GM12878 (cell line): ENCODE measurements at regions not wholly inside any gene's neighbourhood (a gene's known extent, or its start where the extent isn't known, plus 50 kb on each side); places are given as distances from the start of the nearest gene placed in this dataset.

Experiments
- ATAC-seq: fragments of 200-7000 bp; cut with Tn5 transposase; 3 replicates; pipeline ENCODE4 v1.9.1; 2020; ENCODE audit warnings: mild to moderate bottlenecking, moderate library complexity
- BruUV-seq: library from RNA; stranded (reverse); fragments of 400-500 nt; replicated peaks from 2 replicates; lab custom pipeline; 2021; lab: Mats Ljungman, UMichigan
- CTCF ChIA-PET: fragments of 300-600 bp; sonication (Branson Sonifier 250); formaldehyde crosslinking; extraction: SDS; loops from one replicate; lab custom pipeline; 2021; ENCODE audit warnings: inconsistent platforms; lab: Yijun Ruan, JAX
- POLR2A ChIA-PET: fragments of 350-600 bp; formaldehyde crosslinking; extraction: SDS; loops from one replicate; lab custom pipeline; 2021; ENCODE audit warnings: inconsistent platforms; lab: Charles Lee
- RAD21 ChIA-PET: fragments of 300-600 bp; sonication (Branson Sonifier 250); formaldehyde crosslinking; loops from one replicate; lab custom pipeline; 2023; ENCODE audit warnings: antibody characterized with exemption; ENCODE audit not compliant: unreplicated experiment; lab: Charles Lee
- SMC1A ChIA-PET: fragments of 300-600 bp; sonication (Branson Sonifier 250); formaldehyde crosslinking; loops from one replicate; lab custom pipeline; 2023; ENCODE audit not compliant: unreplicated experiment, uncharacterized antibody; lab: Charles Lee
- DNase-seq: peaks from one replicate; pipeline ENCODE4 v3.0.0-alpha.2; 2011; ENCODE audit warnings: low read depth, low spot score
- FAIRE-seq: peaks from 3 replicates; lab custom pipeline; 2011; peaks lifted over from hg19 to GRCh38; lab: Jason Lieb, UNC
- H2AFZ ChIP-seq: 2 replicates; pipeline ENCODE4 v1.6.0; 2011; ENCODE audit warnings: low read depth, low read length, control low read depth; ENCODE audit not compliant: control insufficient read depth
- H3K27ac ChIP-seq: 2 replicates; pipeline ENCODE4 v1.5.1; 2011; ENCODE audit warnings: control low read depth; ENCODE audit not compliant: control insufficient read depth, insufficient read depth
- H3K27me3 ChIP-seq, 2 experiments: replicated peaks in 1 of 2; 2 replicates each; pipeline versions ENCODE4 v1.6.0 to v1.6.1; 2011; ENCODE audit warnings: low read length in 1 of 2; ENCODE audit not compliant: control insufficient read depth in 2 of 2, insufficient read depth in 2 of 2
- H3K36me3 ChIP-seq, 2 experiments: 2 replicates each; pipeline ENCODE4 v1.5.1; 2011; ENCODE audit warnings: low read length in 1 of 2; ENCODE audit not compliant: control insufficient read depth in 2 of 2, insufficient read depth in 2 of 2
- H3K4me1 ChIP-seq: 2 replicates; pipeline ENCODE4 v1.6.1; 2011; ENCODE audit warnings: mild to moderate bottlenecking, low read length, moderate library complexity, mixed read lengths; ENCODE audit not compliant: control insufficient read depth, insufficient read depth
- H3K4me2 ChIP-seq: 2 replicates; pipeline ENCODE4 v1.6.0; 2011; ENCODE audit warnings: control low read depth; ENCODE audit not compliant: control insufficient read depth, insufficient read depth
- H3K4me3 ChIP-seq: fragments of 200-600 bp; sonication (generic); 2 replicates; pipeline ENCODE4 v1.5.1; 2016
- H3K79me2 ChIP-seq: 2 replicates; pipeline ENCODE4 v1.6.0; 2011; ENCODE audit warnings: low read length; ENCODE audit not compliant: control insufficient read depth, insufficient read depth
- H3K9ac ChIP-seq: 2 replicates; pipeline ENCODE4 v1.8.0; 2011; ENCODE audit warnings: low read length, control low read depth, mixed read lengths; ENCODE audit not compliant: control insufficient read depth, insufficient read depth
- H3K9me3 ChIP-seq: replicated peaks from 3 replicates; pipeline ENCODE4 v1.5.1; 2011; ENCODE audit warnings: mild to moderate bottlenecking, low read length; ENCODE audit not compliant: control insufficient read depth, insufficient read depth
- H4K20me1 ChIP-seq: 2 replicates; pipeline ENCODE4 v1.6.0; 2011; ENCODE audit not compliant: control insufficient read depth, insufficient read depth
- HCFC1 ChIP-seq: fragments of 150-350 bp; IDR thresholded peaks from 2 replicates; pipeline ENCODE4 v1.6.1; 2014; ENCODE audit warnings: low read length
- NFXL1 ChIP-seq: fragments of 450-650 bp; IDR thresholded peaks from 2 replicates; pipeline ENCODE4 v1.6.1; 2017; ENCODE audit warnings: antibody characterized with exemption, mild to moderate bottlenecking, borderline replicate concordance
- RAD21 ChIP-seq: IDR thresholded peaks from 2 replicates; pipeline ENCODE4 v1.6.1; 2011; ENCODE audit warnings: mild to moderate bottlenecking, low read depth, low read length, moderate library complexity; ENCODE audit not compliant: insufficient read depth
- USF1 ChIP-seq: IDR thresholded peaks from 2 replicates; pipeline ENCODE4 v1.6.1; 2011; ENCODE audit warnings: borderline replicate concordance, low read depth, mild to moderate bottlenecking, moderate library complexity, mixed read lengths, low read length; ENCODE audit not compliant: insufficient read depth; ENCODE audit errors: extremely low read length
- ZNF622 ChIP-seq: fragments of 450-650 bp; IDR thresholded peaks from 2 replicates; pipeline ENCODE4 v1.6.1; 2017; ENCODE audit warnings: mild to moderate bottlenecking, inconsistent platforms
- ZNF687 ChIP-seq: fragments of 450-650 bp; IDR thresholded peaks from 2 replicates; pipeline ENCODE4 v1.6.1; 2017; ENCODE audit warnings: mild to moderate bottlenecking, moderate library complexity
- WGBS: methylation state at CpG from one replicate; pipeline ENCODE4 v1.1.6; 2016; ENCODE audit warnings: low lambda C conversion rate; ENCODE audit not compliant: insufficient replicate concordance, insufficient coverage; ENCODE audit errors: missing lambda C conversion rate; 5-methylcytosine and 5-hydroxymethylcytosine counted together
- in situ Hi-C: fragments of 300-500 bp; cut with MboI; formaldehyde crosslinking; loops from 9 replicates; pipeline ENCODE4 v1.14.3; 2018; ENCODE audit warnings: mixed read lengths
- intact Hi-C: fragments of 100-400 bp; cut with micrococcal nuclease; formaldehyde crosslinking; loops from one replicate; pipeline ENCODE4 v1.14.2; 2022; ENCODE audit not compliant: unreplicated experiment
- TF ChIP-seq, protein P1 (sequence below): fragments of 450-650 bp; IDR thresholded peaks from 2 replicates; pipeline ENCODE4 v1.6.1; 2017; ENCODE audit warnings: mild to moderate bottlenecking

GRCh38 chr3:64375737-64376136 is 150.5 kb upstream of the PRICKLE2 start:
- Histone ChIP-seq H3K9ac (no peak overlapping the region), H3K9me3 (no peaks in the 10 kb centered on the region), H3K4me2 (no peak overlapping the region), H3K4me3 (no peak overlapping the region), H4K20me1 (no peaks in the 10 kb centered on the region), H3K4me1 (no peaks in the 10 kb centered on the region), H2AFZ (no peak overlapping the region), H3K27me3 (no peaks in the 10 kb centered on the region), H3K79me2 (no peaks in the 10 kb centered on the region), H3K36me3 (no peaks in the 10 kb centered on the region), H3K27ac (no peak overlapping the region)
- DNase-seq (no peak), FAIRE-seq (no peak), ATAC-seq (no peak)
- POLR2A ChIA-PET: no interaction called here
- intact Hi-C loops: no loop called here
- RAD21 ChIA-PET: no interaction called here
- in situ Hi-C loops: no loop called here
- BruUV-seq: no TSS peak
- CTCF ChIA-PET: interaction anchor here (0.7 to 0.9 kb wide), 2 partner anchors 8 to 108 kb away, joined by 3 read pairs; no protein-coding TSS in a partner anchor
- SMC1A ChIA-PET: interaction anchor here (0.8 to 0.9 kb wide), 2 partner anchors 10 to 207 kb away, joined by 3 read pairs; no protein-coding TSS in a partner anchor
- WGBS: 94% methylated on average over 1 of the region's 1 CpG
- TF ChIP-seq USF1: no peak
- no peak for TF ChIP-seq RAD21
- TF ChIP-seq HCFC1: no peak
- 0 out of 2 replicates have a peak, but pooled peaks have one; percentile 10 for TF ChIP-seq NFXL1
- TF ChIP-seq ZNF622: no peak

GRCh38 chr3:64369390-64369789 is 144.1 kb upstream of the PRICKLE2 start:
- no peak for FAIRE-seq
- ATAC-seq: no peak
- ChIA-PET SMC1A (interaction anchor here (0.6 to 4.1 kb wide), 17 partner anchors 11 to 115 kb away, joined by 3 to 43 read pairs (median 4); no protein-coding TSS in a partner anchor), POLR2A (interaction anchor here (1.3 kb wide), 1 partner anchor 10 kb away, joined by 3 read pairs; no protein-coding TSS in a partner anchor), RAD21 (interaction anchor here (1.0 to 1.7 kb wide), 8 partner anchors 10 to 117 kb away, joined by 3 to 6 read pairs (median 4); no protein-coding TSS in a partner anchor), CTCF (interaction anchor here (0.6 to 2.8 kb wide), 15 partner anchors 10 to 207 kb away, joined by 3 to 12 read pairs (median 3); partner anchors contain the start of gene PRICKLE2)
- no peak overlapping the region for H3K9ac ChIP-seq
- no peaks in the 10 kb centered on the region for H3K79me2 ChIP-seq
- no peak overlapping the region for H3K27ac ChIP-seq
- H3K4me2 ChIP-seq: no peak overlapping the region
- in situ Hi-C loops (no loop called here), intact Hi-C loops (no loop called here)
- H4K20me1 ChIP-seq: no peaks in the 10 kb centered on the region
- BruUV-seq: no TSS peak
- H2AFZ ChIP-seq: no peak overlapping the region
- DNase-seq: no peak
- H3K9me3 ChIP-seq: no peaks in the 10 kb centered on the region
- H3K4me1 ChIP-seq: no peaks in the 10 kb centered on the region
- no peak overlapping the region for H3K4me3 ChIP-seq
- H3K27me3 ChIP-seq: no peaks in the 10 kb centered on the region
- no peaks in the 10 kb centered on the region for H3K36me3 ChIP-seq
- WGBS: 65% methylated on average over 3 of the region's 3 CpGs
- TF ChIP-seq, protein P1, sequence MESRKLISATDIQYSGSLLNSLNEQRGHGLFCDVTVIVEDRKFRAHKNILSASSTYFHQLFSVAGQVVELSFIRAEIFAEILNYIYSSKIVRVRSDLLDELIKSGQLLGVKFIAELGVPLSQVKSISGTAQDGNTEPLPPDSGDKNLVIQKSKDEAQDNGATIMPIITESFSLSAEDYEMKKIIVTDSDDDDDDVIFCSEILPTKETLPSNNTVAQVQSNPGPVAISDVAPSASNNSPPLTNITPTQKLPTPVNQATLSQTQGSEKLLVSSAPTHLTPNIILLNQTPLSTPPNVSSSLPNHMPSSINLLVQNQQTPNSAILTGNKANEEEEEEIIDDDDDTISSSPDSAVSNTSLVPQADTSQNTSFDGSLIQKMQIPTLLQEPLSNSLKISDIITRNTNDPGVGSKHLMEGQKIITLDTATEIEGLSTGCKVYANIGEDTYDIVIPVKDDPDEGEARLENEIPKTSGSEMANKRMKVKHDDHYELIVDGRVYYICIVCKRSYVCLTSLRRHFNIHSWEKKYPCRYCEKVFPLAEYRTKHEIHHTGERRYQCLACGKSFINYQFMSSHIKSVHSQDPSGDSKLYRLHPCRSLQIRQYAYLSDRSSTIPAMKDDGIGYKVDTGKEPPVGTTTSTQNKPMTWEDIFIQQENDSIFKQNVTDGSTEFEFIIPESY: no peak
- no peak for TF ChIP-seq ZNF687
